PC-3 (cell line): ENCODE measurements at regions not wholly inside any gene's neighbourhood (a gene's known extent, or its start where the extent isn't known, plus 50 kb on each side); places are given as distances from the start of the nearest gene placed in this dataset.

ENCODE experiments used
- ATAC-seq: fragments of 200-7000 bp; cut with Tn5 transposase; 2 replicates; pipeline ENCODE4 v1.9.1; 2020; ENCODE audit warnings: mild to moderate bottlenecking, moderate library complexity
- BruUV-seq: library from RNA; stranded (reverse); fragments of 400-500 nt; replicated peaks from 2 replicates; lab custom pipeline; 2021; lab: Mats Ljungman, UMichigan
- CTCF ChIA-PET: fragments of 300-600 bp; sonication (Branson Sonifier 250); formaldehyde crosslinking; loops from one replicate; lab custom pipeline; 2022; ENCODE audit warnings: antibody characterized with exemption; lab: Charles Lee
- POLR2A ChIA-PET: fragments of 300-600 bp; sonication (Branson Sonifier 250); formaldehyde crosslinking; loops from one replicate; lab custom pipeline; 2022; ENCODE audit warnings: antibody characterized with exemption; ENCODE audit not compliant: unreplicated experiment; lab: Charles Lee
- DNase-seq: peaks from one replicate; pipeline ENCODE4 v3.0.0-alpha.2; 2015
- H2AFZ ChIP-seq: fragments of 300-600 bp; sonication (generic); 2 replicates; pipeline ENCODE4 v1.6.0; 2016; ENCODE audit warnings: antibody characterized with exemption, low read length
- H3F3A ChIP-seq: fragments of 300-600 bp; sonication (generic); one replicate; pipeline ENCODE4 v1.6.0; 2017; ENCODE audit warnings: antibody characterized with exemption, low read length, control low read depth, mild to moderate bottlenecking; ENCODE audit not compliant: unreplicated experiment
- H3K27ac ChIP-seq: fragments of 300-600 bp; sonication (generic); 2 replicates; pipeline ENCODE4 v1.5.1; 2016; ENCODE audit warnings: mild to moderate bottlenecking, low read length
- H3K27me3 ChIP-seq: fragments of 300-600 bp; sonication (generic); 2 replicates; pipeline ENCODE4 v1.6.1; 2016; ENCODE audit warnings: low read length, mixed read lengths
- H3K36me3 ChIP-seq: fragments of 300-600 bp; sonication (generic); 2 replicates; pipeline ENCODE4 v1.6.1; 2016; ENCODE audit warnings: low read depth, mixed run types, low read length, mixed read lengths
- H3K4me1 ChIP-seq: fragments of 300-600 bp; sonication (generic); 2 replicates; pipeline ENCODE4 v1.5.1; 2016; ENCODE audit warnings: low read length; ENCODE audit not compliant: insufficient read depth
- H3K4me2 ChIP-seq: fragments of 300-600 bp; sonication (generic); 2 replicates; pipeline ENCODE4 v1.6.0; 2016; ENCODE audit warnings: low read length
- H3K4me3 ChIP-seq: fragments of 300-600 bp; sonication (generic); 2 replicates; pipeline ENCODE4 v1.5.1; 2016; ENCODE audit warnings: mild to moderate bottlenecking, low read length, mixed read lengths
- H3K79me2 ChIP-seq: fragments of 300-600 bp; sonication (generic); 2 replicates; pipeline ENCODE4 v1.6.1; 2017; ENCODE audit warnings: low read length, mixed read lengths
- H3K9ac ChIP-seq: fragments of 300-600 bp; sonication (generic); 2 replicates; pipeline ENCODE4 v1.6.0; 2016; ENCODE audit warnings: mild to moderate bottlenecking, low read length
- H3K9me2 ChIP-seq: fragments of 300-600 bp; sonication (generic); replicated peaks from 2 replicates; pipeline ENCODE4 v1.6.1; 2016; ENCODE audit warnings: mixed run types, low read length, mixed read lengths
- H3K9me3 ChIP-seq: fragments of 300-600 bp; sonication (generic); 2 replicates; pipeline ENCODE4 v1.6.1; 2016; ENCODE audit warnings: low read length, mixed read lengths
- H4K20me1 ChIP-seq: fragments of 300-600 bp; sonication (generic); 2 replicates; pipeline ENCODE4 v1.6.1; 2016; ENCODE audit warnings: low read length, mixed read lengths
- EZH2 ChIP-seq: fragments of 300-600 bp; sonication (generic); IDR thresholded peaks from one replicate; pipeline ENCODE4 v1.6.1; 2017; ENCODE audit warnings: antibody characterized with exemption, mild to moderate bottlenecking, low read length; ENCODE audit not compliant: unreplicated experiment
- EZH2phosphoT487 ChIP-seq: fragments of 300-600 bp; sonication (generic); IDR thresholded peaks from 2 replicates; pipeline ENCODE4 v1.6.1; 2018; ENCODE audit warnings: mild to moderate bottlenecking, antibody characterized with exemption, low read length, borderline replicate concordance
- intact Hi-C: fragments of 100-400 bp; cut with micrococcal nuclease; formaldehyde crosslinking; loops from 2 replicates; pipeline ENCODE4 v1.9.0; 2023
- TF ChIP-seq, protein P1 (sequence below): fragments of 300-600 bp; sonication (generic); conservative IDR thresholded peaks from 2 replicates; pipeline ENCODE4 v1.5.1; 2017; ENCODE audit warnings: antibody characterized with exemption, low read depth, mild to moderate bottlenecking, low read length

- CTCF ChIA-PET, result no interaction called here
- Histone ChIP-seq H3K9me2 (no peaks in the 10 kb centered on the region), H3K27ac (no peak overlapping the region), H3K4me3 (no peak overlapping the region), H2AFZ (no peak overlapping the region), H3K27me3 (no peaks in the 10 kb centered on the region), H4K20me1 (no peaks in the 10 kb centered on the region), H3K79me2 (no peaks in the 10 kb centered on the region), H3F3A (no peaks in the 10 kb centered on the region), H3K4me2 (no peak overlapping the region), H3K4me1 (no peaks in the 10 kb centered on the region), H3K36me3 (no peaks in the 10 kb centered on the region), H3K9ac (no peak overlapping the region), H3K9me3 (no peaks in the 10 kb centered on the region)
- intact Hi-C loops, result no loop called here
- TF ChIP-seq, protein P1, sequence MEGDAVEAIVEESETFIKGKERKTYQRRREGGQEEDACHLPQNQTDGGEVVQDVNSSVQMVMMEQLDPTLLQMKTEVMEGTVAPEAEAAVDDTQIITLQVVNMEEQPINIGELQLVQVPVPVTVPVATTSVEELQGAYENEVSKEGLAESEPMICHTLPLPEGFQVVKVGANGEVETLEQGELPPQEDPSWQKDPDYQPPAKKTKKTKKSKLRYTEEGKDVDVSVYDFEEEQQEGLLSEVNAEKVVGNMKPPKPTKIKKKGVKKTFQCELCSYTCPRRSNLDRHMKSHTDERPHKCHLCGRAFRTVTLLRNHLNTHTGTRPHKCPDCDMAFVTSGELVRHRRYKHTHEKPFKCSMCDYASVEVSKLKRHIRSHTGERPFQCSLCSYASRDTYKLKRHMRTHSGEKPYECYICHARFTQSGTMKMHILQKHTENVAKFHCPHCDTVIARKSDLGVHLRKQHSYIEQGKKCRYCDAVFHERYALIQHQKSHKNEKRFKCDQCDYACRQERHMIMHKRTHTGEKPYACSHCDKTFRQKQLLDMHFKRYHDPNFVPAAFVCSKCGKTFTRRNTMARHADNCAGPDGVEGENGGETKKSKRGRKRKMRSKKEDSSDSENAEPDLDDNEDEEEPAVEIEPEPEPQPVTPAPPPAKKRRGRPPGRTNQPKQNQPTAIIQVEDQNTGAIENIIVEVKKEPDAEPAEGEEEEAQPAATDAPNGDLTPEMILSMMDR, result no peak
- TF ChIP-seq EZH2phosphoT487 (no peak), EZH2 (no peak)
- ATAC-seq (no peak), DNase-seq (no peak)
- POLR2A ChIA-PET, result interaction anchor here (0.6 kb wide), 1 partner anchor 240 kb away, joined by 3 read pairs; no protein-coding TSS in a partner anchor
- BruUV-seq, result no TSS peak
Measured at GRCh38 chr5:97375959-97376358, 192.9 kb upstream of the RIOK2 start.

DNA sequence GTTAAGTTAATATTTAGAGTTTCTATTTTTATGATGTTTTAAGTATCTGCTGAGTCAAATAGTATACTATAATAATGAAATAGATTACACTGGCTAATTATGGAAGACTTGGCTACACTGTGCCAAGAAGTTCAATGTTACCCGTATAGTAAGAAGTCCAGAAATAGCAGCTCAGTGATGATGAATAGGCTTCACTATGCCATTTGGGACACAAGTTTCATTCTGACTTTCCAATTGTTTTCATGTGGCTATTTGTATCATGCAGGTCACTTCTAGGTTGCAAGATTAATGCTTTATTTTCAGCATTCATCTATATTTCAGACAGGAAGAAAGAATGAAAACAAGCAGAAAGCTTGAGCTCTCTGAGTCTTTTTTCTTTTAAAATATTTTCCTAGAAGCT, 194.5 kb upstream of the RIOK2 start:
- Histone ChIP-seq H3K4me2 (no peak overlapping the region), H3K4me1 (no peaks in the 10 kb centered on the region), H3K27ac (no peak overlapping the region), H3K79me2 (no peaks in the 10 kb centered on the region), H3F3A (no peaks in the 10 kb centered on the region), H4K20me1 (no peaks in the 10 kb centered on the region), H3K9ac (no peak overlapping the region), H3K9me3 (no peaks in the 10 kb centered on the region), H3K36me3 (no peaks in the 10 kb centered on the region), H3K27me3 (no peaks in the 10 kb centered on the region), H2AFZ (no peak overlapping the region), H3K4me3 (no peak overlapping the region), H3K9me2 (no peaks in the 10 kb centered on the region)
- ChIA-PET CTCF (no interaction called here), POLR2A (no interaction called here)
- TF ChIP-seq, protein P1, result no peak
- TF ChIP-seq EZH2phosphoT487 (no peak), EZH2 (no peak)
- ATAC-seq (no peak), DNase-seq (no peak)
- intact Hi-C loops, result no loop called here
- BruUV-seq, result no TSS peak

DNA sequence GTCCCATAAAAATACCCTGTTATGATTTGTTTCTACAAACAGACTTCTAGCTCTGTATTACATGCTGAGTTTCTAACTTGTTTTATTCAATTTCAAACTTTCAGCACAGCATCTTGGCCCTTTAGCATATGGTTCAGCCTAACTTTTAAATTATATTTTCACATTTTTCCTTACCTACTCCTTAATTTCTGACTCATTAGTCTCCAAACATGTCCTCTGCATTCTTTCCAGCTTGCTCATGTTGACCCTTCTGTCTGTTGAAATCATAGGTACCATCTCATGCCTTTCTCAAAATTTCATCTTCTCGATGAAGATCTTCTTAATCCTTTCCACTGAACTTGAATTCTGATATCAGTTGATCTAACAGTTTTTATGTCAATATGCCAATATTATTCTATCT, 200.9 kb upstream of the RIOK2 start:
- Histone ChIP-seq H3K36me3 (no peaks in the 10 kb centered on the region), H3K4me3 (no peak overlapping the region), H3K27ac (no peak overlapping the region), H2AFZ (no peak overlapping the region), H3K4me2 (no peak overlapping the region), H3K9me3 (no peaks in the 10 kb centered on the region), H3K4me1 (peaks cover 11% of the 10 kb centered on the region), H4K20me1 (no peaks in the 10 kb centered on the region), H3K79me2 (no peaks in the 10 kb centered on the region), H3K9me2 (no peaks in the 10 kb centered on the region), H3K27me3 (no peaks in the 10 kb centered on the region), H3F3A (no peaks in the 10 kb centered on the region), H3K9ac (no peak overlapping the region)
- TF ChIP-seq, protein P1, result no peak
- TF ChIP-seq EZH2 (no peak), EZH2phosphoT487 (no peak)
- ChIA-PET POLR2A (no interaction called here), CTCF (no interaction called here)
- no TSS peak for BruUV-seq
- intact Hi-C loops, result loop anchor here (2.0 kb wide), 1 partner anchor 151 kb away; no protein-coding TSS in a partner anchor
- ATAC-seq (peak; percentile 52), DNase-seq (peak; percentile 72)
